ENCODE measurements at regions not wholly inside any gene's neighbourhood (a gene's known extent, or its start where the extent isn't known, plus 50 kb on each side); places are given as distances from the start of the nearest gene placed in this dataset.
"Not testable (repeated sequence)": the region's sequence is repeated elsewhere in the genome, so short reads cannot be mapped to it uniquely, and the experiment has no call there.

- no peak for DNase-seq (ENCODE audit: low spot score)
- intact Hi-C loops (cut with DNase I) = loop anchor here in 1 of 2 donors (2.0 kb wide), 1 partner anchor 69 kb away; no protein-coding TSS in a partner anchor
Measured at GRCh38 chr1:204775546-204775945, 90.0 kb upstream of the LRRN2 start.

- no peak for DNase-seq (ENCODE audit: low spot score)
- intact Hi-C loops (cut with DNase I) = no loop called here
Measured at GRCh38 chr1:204777591-204777990, 92.1 kb upstream of the LRRN2 start.

- intact Hi-C loops (cut with DNase I) = no loop called here
- DNase-seq (ENCODE audit: low spot score) = no peak
Measured at GRCh38 chr1:204780630-204781029, 90.0 kb upstream of the NFASC start.

- no peak for DNase-seq (ENCODE audit: low spot score)
- intact Hi-C loops (cut with DNase I) = no loop called here
Measured at GRCh38 chr1:204782118-204782700, 88.5 kb upstream of the NFASC start.

- intact Hi-C loops (cut with DNase I); DNase-seq (ENCODE audit: low spot score): not testable (repeated sequence)
Measured at GRCh38 chr1:204785023-204785422, 85.6 kb upstream of the NFASC start.

- intact Hi-C loops (cut with DNase I) = no loop called here
- no peak for DNase-seq (ENCODE audit: low spot score)
Measured at GRCh38 chr1:204788470-204788869, 82.2 kb upstream of the NFASC start.

- DNase-seq (ENCODE audit: low spot score) = peak; percentile 90
Measured at GRCh38 chr1:204791453-204792353, 79.0 kb upstream of the NFASC start.

GRCh38 chr1:204792354-204792692, 78.3 kb upstream of the NFASC start:
- no peak for DNase-seq (ENCODE audit: low spot score)
- intact Hi-C loops (cut with DNase I) = no loop called here

More at GRCh38 chr1:204791453-204792353, 79.0 kb upstream of the NFASC start:
- intact Hi-C loops (cut with DNase I) = no loop called here

- intact Hi-C loops (cut with DNase I) = no loop called here
- no peak for DNase-seq (ENCODE audit: low spot score)
Measured at GRCh38 chr1:204793259-204793914, 77.3 kb upstream of the NFASC start.

GRCh38 chr1:204796886-204797285, 73.8 kb upstream of the NFASC start:
- intact Hi-C loops (cut with DNase I); DNase-seq (ENCODE audit: low spot score): not testable (repeated sequence)

GRCh38 chr1:204797401-204797800, 73.3 kb upstream of the NFASC start:
- intact Hi-C loops (cut with DNase I) = no loop called here
- DNase-seq (ENCODE audit: low spot score) = no peak

GRCh38 chr1:204799630-204800029, 71.0 kb upstream of the NFASC start:
- intact Hi-C loops (cut with DNase I) = no loop called here
- DNase-seq (ENCODE audit: low spot score) = no peak

GRCh38 chr1:204801211-204801610, 69.5 kb upstream of the NFASC start:
- DNase-seq (ENCODE audit: low spot score) = no peak
- intact Hi-C loops (cut with DNase I) = no loop called here

- intact Hi-C loops (cut with DNase I) = no loop called here
Measured at GRCh38 chr1:204802401-204803175, 68.1 kb upstream of the NFASC start.

GRCh38 chr1:204803607-204804006, 67.1 kb upstream of the NFASC start:
- intact Hi-C loops (cut with DNase I) = no loop called here
- no peak for DNase-seq (ENCODE audit: low spot score)

More at GRCh38 chr1:204802401-204803175, 68.1 kb upstream of the NFASC start:
- no peak for DNase-seq (ENCODE audit: low spot score)

- peak; percentile 91 for DNase-seq (ENCODE audit: low spot score)
- intact Hi-C loops (cut with DNase I) = loop anchor here (2.0 to 5.0 kb wide), 3 partner anchors 135 to 245 kb away; no protein-coding TSS in a partner anchor
Measured at GRCh38 chr1:204806943-204807687, 63.5 kb upstream of the NFASC start.

- no peak for DNase-seq (ENCODE audit: low spot score)
- intact Hi-C loops (cut with DNase I) = loop anchor here (5.0 kb wide), 2 partner anchors 133 to 247 kb away; no protein-coding TSS in a partner anchor
Measured at GRCh38 chr1:204809488-204809887, 61.2 kb upstream of the NFASC start.

- intact Hi-C loops (cut with DNase I) = loop anchor here in 1 of 2 donors (5.0 kb wide), 1 partner anchor 119 kb away; no protein-coding TSS in a partner anchor
- no peak for DNase-seq (ENCODE audit: low spot score)
Measured at GRCh38 chr1:204812842-204813241, 57.8 kb upstream of the NFASC start.
